ENCODE measurements at regions not wholly inside any gene's neighbourhood (a gene's known extent, or its start where the extent isn't known, plus 50 kb on each side); places are given as distances from the start of the nearest gene placed in this dataset.

DNA sequence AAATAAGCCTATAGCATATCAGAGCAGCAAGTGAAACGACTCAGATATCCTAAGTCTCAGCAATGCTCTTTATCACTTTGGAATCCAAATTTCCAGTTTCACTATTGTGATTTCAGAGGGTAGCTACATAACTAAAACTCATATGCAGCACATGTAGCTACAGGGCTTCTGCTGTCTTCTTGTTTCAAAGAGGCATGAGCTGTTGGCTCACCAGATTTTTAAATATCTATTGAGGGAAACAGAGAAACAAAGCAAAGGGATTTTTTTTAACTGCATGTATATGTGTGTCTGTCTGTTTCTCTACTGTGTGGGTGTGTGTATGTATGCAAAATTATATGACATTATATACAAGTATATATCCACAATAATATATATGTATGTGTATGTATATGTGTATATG is 258.4 kb downstream of the HDGFL1 start:
- TF ChIP-seq, protein P1, sequence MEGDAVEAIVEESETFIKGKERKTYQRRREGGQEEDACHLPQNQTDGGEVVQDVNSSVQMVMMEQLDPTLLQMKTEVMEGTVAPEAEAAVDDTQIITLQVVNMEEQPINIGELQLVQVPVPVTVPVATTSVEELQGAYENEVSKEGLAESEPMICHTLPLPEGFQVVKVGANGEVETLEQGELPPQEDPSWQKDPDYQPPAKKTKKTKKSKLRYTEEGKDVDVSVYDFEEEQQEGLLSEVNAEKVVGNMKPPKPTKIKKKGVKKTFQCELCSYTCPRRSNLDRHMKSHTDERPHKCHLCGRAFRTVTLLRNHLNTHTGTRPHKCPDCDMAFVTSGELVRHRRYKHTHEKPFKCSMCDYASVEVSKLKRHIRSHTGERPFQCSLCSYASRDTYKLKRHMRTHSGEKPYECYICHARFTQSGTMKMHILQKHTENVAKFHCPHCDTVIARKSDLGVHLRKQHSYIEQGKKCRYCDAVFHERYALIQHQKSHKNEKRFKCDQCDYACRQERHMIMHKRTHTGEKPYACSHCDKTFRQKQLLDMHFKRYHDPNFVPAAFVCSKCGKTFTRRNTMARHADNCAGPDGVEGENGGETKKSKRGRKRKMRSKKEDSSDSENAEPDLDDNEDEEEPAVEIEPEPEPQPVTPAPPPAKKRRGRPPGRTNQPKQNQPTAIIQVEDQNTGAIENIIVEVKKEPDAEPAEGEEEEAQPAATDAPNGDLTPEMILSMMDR (IDR thresholded peaks at IDR 0.05; ENCODE audit: insufficient read depth, low read depth, low read length) = no peak
- no peak overlapping the region for H3K4me3 ChIP-seq (ENCODE audit: low read depth, low read length)
- no peak for DNase-seq (ENCODE audit: low read depth)

DNA sequence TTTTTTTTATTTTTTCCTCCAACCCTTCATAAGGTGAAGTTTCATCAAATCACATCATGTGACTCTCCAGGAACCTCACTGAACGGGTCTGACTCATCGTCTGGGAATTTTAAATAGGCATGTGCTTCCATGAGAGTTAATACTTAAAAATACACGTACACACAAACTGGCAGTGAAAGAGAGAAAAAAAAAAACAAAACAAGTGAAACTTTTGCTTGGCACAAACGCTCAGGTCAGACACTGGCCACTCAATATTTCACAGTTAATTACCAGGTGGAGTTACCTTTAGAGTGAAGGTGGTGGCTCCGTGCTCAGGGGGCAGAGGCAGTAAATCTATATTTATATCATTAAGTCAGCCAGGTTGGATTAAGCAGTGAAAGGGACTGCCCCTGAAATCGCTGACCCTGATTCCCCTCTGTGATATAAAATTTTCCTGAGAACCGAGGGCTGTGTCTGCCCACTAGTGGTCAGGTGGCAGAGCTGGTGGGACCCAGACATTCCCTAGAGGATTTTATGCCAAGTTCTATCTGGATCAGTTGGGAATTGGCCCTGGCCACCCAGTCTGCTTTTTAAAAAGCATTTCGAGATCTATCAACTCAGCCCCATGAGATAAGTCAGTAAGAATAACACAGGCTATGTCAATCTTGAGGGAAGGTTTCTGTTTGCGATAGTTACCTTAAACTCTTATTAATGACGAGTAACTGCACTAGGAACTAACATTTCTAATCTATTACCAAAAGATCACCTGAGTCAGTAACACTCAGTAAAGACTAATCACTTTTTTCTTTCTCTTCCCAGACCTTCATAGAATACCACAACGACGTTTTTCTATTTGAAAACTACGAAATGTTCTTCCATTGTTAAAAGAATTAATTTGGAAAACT is 259.1 kb downstream of the HDGFL1 start:
- DNase-seq (ENCODE audit: low read depth) = peak; percentile 98
- peak overlapping the region; percentile 7 for H3K4me3 ChIP-seq (ENCODE audit: low read depth, low read length)

DNA sequence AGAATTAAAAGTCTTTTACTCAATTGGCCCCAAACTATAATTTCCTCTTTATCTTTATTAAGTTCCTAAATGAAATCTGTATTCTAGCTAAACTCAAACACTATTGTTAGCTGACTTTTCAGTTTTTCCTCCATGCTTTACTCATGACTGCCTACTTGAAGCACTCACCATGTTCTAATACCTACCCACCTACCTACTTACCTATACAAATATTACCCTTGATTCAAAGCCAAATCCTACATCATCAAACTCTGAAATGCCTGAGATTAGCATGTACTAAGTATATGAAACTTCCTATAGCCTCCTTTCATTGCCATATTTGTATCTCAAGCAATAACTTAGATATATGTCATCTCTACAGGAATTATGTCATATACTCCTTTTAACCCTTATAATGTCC is 259.7 kb downstream of the HDGFL1 start:
- no peak for DNase-seq (ENCODE audit: low read depth)
- TF ChIP-seq, protein P1 (IDR thresholded peaks at IDR 0.05; ENCODE audit: insufficient read depth, low read depth, low read length) = no peak
- no peak overlapping the region for H3K4me3 ChIP-seq (ENCODE audit: low read depth, low read length)

More for the DNA sequence above, 259.1 kb downstream of the HDGFL1 start:
- TF ChIP-seq, protein P1 (IDR thresholded peaks at IDR 0.05; ENCODE audit: insufficient read depth, low read depth, low read length) = peak; percentile 77

DNA sequence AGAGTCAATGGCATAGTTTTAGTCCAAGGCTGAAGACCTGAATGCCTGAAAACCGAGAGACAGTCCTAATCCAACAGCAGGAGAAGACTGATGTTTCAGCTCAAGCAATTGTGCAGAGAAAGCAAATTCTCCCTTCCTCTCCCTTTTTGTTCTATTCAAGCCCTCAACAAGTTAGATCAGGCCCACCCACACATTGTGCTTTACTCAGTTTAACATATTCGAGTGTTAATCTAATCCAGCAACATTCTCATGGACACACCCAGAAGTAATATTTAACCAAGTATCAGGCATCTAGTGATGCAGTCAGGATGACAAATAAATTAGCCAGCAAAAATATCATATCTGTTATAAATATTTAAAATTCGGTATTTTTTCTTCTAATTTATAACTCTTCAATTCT is 261.1 kb downstream of the HDGFL1 start:
- H3K4me3 ChIP-seq (ENCODE audit: low read depth, low read length) = no peak overlapping the region
- no peak for DNase-seq (ENCODE audit: low read depth)
- TF ChIP-seq, protein P1 (IDR thresholded peaks at IDR 0.05; ENCODE audit: insufficient read depth, low read depth, low read length) = no peak

DNA sequence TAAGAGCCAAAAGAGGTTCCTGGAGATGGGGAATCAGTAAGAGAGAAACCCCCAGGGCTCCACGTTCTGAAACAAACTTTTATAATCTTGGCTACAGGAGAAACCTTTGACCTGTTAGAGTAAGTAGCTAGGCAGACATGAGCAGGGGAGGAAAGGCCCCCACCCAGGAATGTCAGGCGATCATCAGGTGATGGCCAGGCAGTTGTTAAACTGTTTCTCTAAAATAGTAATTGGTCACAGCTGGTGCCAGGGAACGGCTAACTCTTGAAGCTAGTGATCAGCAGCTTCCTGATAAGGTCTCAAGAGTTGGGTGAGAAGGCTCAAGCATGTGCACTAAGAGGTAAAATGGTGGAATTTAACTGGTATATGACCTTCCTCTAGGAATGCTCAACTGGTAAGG is 263.8 kb downstream of the HDGFL1 start:
- DNase-seq (ENCODE audit: low read depth) = no peak
- TF ChIP-seq, protein P1 (IDR thresholded peaks at IDR 0.05; ENCODE audit: insufficient read depth, low read depth, low read length) = no peak

DNA sequence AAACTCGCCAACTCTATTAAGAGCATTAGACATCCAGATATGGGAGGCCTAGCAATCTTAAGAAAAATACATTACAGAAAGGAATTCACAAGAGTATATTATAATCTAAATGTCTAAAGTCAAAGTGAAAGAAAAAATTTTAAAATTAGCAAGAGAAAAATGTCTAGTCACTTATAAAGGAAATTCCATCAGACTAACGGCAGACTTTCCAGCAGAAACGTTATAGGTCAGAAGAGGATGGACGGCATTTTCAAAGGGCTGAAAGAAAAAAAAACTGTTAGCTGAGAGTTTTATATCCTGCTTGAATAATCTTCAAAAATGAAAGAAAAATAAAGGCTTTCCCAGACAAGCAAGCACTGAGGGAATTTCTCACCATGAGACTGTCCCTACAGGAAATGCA is 269.0 kb downstream of the HDGFL1 start:
- peak; percentile 16 for DNase-seq (ENCODE audit: low read depth)
- H3K4me3 ChIP-seq (ENCODE audit: low read depth, low read length) = no peak overlapping the region
- TF ChIP-seq, protein P1 (IDR thresholded peaks at IDR 0.05; ENCODE audit: insufficient read depth, low read depth, low read length) = no peak

More for the DNA sequence above, 263.8 kb downstream of the HDGFL1 start:
- no peak overlapping the region for H3K4me3 ChIP-seq (ENCODE audit: low read depth, low read length)

All from fibroblast of villous mesenchyme (primary cell).